Prostate gland (tissue), 2 donors: ENCODE measurements at regions not wholly inside any gene's neighbourhood (a gene's known extent, or its start where the extent isn't known, plus 50 kb on each side); places are given as distances from the start of the nearest gene placed in this dataset.

Experiments used
- DNase-seq: peaks from one replicate; pipeline ENCODE4 v3.0.0-alpha.2; 2019; ENCODE audit warnings: low spot score
- H3K27ac ChIP-seq, 2 donors: fragments of 200-600 bp; sonication (generic); 2 replicates each; pipeline ENCODE4 v1.5.1; 2017 to 2019
- H3K27me3 ChIP-seq: fragments of 200-600 bp; sonication (generic); replicated peaks from 2 replicates; pipeline ENCODE4 v1.5.1; 2019; ENCODE audit not compliant: insufficient read depth
- H3K36me3 ChIP-seq, 2 donors: fragments of 200-600 bp; sonication (generic); 1 replicate in 1 of 2; 2 replicates in 1 of 2; pipeline versions ENCODE4 v1.5.1 to v1.8.1; 2017 to 2019
- H3K4me1 ChIP-seq: fragments of 200-600 bp; sonication (generic); replicated peaks from 2 replicates; pipeline ENCODE4 v1.5.1; 2019
- H3K4me3 ChIP-seq, 2 donors: fragments of 200-600 bp; sonication (generic); 2 replicates each; pipeline ENCODE4 v1.5.1; 2017 to 2019
- H3K9me3 ChIP-seq: fragments of 200-600 bp; sonication (generic); 2 replicates; pipeline ENCODE4 v1.5.1; 2017
- POLR2A ChIP-seq: fragments of 450-650 bp; IDR thresholded peaks from one replicate; pipeline ENCODE4 v1.6.1; 2016; ENCODE audit warnings: antibody characterized with exemption, mild to moderate bottlenecking
- POLR2AphosphoS5 ChIP-seq: sonication (generic); formaldehyde crosslinking; IDR thresholded peaks from one replicate; pipeline ENCODE4 v1.6.1; 2017; ENCODE audit warnings: antibody characterized with exemption
- WGBS: methylation state at CpG from one replicate; pipeline ENCODE4 v1.1.5; 2018; 5-methylcytosine and 5-hydroxymethylcytosine counted together
- intact Hi-C: fragments of 100-400 bp; cut with DNase I; formaldehyde crosslinking; loops from one replicate; pipeline ENCODE4 v1.14.2; 2022
- TF ChIP-seq, protein P1 (sequence below), 4 experiments: fragments of 200-600 bp in 2 of 4; fragments of 450-650 bp in 2 of 4; sonication (generic) in 2 of 4; IDR thresholded peaks; 1 replicate in 3 of 4; 2 replicates in 1 of 4; pipeline ENCODE4 v1.5.1; 2016 to 2019; ENCODE audit warnings: antibody characterized with exemption in 4 of 4, mild to moderate bottlenecking in 2 of 4, moderate library complexity in 2 of 4

DNA sequence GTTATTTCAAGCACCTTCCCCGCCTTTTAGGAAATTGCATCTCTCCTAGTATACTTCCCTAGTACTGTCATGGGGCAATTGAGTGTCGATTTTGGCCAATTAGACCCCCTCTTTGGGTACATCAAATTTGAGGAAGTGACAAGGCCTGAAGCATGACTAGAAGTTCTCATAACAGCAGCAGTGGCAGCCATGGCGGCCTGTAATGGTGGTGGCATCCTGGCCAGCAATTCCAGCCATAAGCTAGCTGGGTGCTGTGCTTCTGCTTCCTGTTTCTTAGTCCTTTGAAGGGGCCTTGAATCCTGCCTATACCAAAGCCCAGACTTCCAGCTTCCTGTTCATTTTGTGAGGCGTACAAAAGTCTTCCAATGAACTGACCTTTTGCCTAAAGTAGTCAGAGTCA, 523.1 kb downstream of the PLCL1 start:
- WGBS: 97% methylated on average over 4 of the region's 4 CpGs
- Histone ChIP-seq H3K27me3 (no peaks in the 10 kb centered on the region), H3K27ac (no peak overlapping the region), H3K4me1 (no peaks in the 10 kb centered on the region), H3K9me3 (no peaks in the 10 kb centered on the region), H3K4me3 (no peak overlapping the region), H3K36me3 (no peaks in the 10 kb centered on the region)
- DNase-seq: no peak
- TF ChIP-seq, protein P1, sequence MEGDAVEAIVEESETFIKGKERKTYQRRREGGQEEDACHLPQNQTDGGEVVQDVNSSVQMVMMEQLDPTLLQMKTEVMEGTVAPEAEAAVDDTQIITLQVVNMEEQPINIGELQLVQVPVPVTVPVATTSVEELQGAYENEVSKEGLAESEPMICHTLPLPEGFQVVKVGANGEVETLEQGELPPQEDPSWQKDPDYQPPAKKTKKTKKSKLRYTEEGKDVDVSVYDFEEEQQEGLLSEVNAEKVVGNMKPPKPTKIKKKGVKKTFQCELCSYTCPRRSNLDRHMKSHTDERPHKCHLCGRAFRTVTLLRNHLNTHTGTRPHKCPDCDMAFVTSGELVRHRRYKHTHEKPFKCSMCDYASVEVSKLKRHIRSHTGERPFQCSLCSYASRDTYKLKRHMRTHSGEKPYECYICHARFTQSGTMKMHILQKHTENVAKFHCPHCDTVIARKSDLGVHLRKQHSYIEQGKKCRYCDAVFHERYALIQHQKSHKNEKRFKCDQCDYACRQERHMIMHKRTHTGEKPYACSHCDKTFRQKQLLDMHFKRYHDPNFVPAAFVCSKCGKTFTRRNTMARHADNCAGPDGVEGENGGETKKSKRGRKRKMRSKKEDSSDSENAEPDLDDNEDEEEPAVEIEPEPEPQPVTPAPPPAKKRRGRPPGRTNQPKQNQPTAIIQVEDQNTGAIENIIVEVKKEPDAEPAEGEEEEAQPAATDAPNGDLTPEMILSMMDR (IDR thresholded peaks at IDR 0.05): no peak
- TF ChIP-seq POLR2AphosphoS5 (no peak), POLR2A (no peak)
- intact Hi-C loops: no loop called here

DNA sequence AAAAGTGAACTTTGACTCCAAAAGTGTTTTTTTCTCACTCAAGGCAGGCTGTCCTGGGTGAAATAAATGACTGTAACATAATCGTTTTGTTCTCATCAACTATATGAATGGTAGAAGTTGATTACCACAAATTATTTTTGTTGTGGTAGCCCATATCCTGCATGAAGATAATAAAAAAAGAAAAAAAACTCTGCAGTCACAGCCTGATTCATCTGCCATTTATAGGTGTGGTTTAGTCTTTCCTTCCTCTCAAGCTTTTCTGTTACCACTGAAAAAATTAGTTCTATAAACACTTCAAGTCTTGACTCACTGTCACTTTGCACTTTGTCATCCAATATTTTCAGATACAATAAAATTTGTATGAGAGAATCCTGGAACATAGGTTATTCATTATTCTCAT, 522.0 kb downstream of the PLCL1 start:
- no peak overlapping the region for H3K4me3 ChIP-seq
- H3K27me3 ChIP-seq: no peaks in the 10 kb centered on the region
- H3K4me1 ChIP-seq: no peaks in the 10 kb centered on the region
- no peak for DNase-seq
- WGBS: 65% methylated on average over 1 of the region's 1 CpG
- no peaks in the 10 kb centered on the region for H3K9me3 ChIP-seq
- no peak for TF ChIP-seq POLR2AphosphoS5
- TF ChIP-seq, protein P1 (IDR thresholded peaks at IDR 0.05): no peak
- no peak for TF ChIP-seq POLR2A
- intact Hi-C loops: no loop called here
- H3K27ac ChIP-seq: no peak overlapping the region
- H3K36me3 ChIP-seq: no peaks in the 10 kb centered on the region

DNA sequence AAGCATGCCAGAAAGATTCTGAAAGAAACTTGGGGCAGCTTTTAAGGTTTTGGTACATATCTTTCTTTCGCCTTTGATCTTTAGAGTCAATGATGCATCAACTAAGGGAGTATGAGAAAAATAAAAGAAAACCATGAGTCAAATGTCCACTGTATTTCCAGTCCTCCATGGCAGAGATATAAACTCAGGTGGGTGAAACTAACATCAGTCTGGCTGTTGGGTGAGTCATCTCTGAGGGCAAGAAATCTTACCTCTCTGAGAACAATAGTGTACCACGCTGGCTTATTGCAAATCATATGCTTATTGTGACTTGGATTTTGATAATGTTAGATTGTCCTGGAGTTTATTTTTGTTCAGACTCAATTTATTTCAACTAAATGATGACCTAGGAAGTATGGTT, 521.0 kb downstream of the PLCL1 start:
- 90% methylated on average over 2 of the region's 2 CpGs for WGBS
- TF ChIP-seq POLR2A (no peak), POLR2AphosphoS5 (no peak)
- TF ChIP-seq, protein P1 (IDR thresholded peaks at IDR 0.05): no peak
- no peaks in the 10 kb centered on the region for H3K9me3 ChIP-seq
- no peak for DNase-seq
- no peaks in the 10 kb centered on the region for H3K4me1 ChIP-seq
- no peaks in the 10 kb centered on the region for H3K36me3 ChIP-seq
- H3K27ac ChIP-seq: no peak overlapping the region
- no peaks in the 10 kb centered on the region for H3K27me3 ChIP-seq
- intact Hi-C loops: no loop called here
- H3K4me3 ChIP-seq: no peak overlapping the region

DNA sequence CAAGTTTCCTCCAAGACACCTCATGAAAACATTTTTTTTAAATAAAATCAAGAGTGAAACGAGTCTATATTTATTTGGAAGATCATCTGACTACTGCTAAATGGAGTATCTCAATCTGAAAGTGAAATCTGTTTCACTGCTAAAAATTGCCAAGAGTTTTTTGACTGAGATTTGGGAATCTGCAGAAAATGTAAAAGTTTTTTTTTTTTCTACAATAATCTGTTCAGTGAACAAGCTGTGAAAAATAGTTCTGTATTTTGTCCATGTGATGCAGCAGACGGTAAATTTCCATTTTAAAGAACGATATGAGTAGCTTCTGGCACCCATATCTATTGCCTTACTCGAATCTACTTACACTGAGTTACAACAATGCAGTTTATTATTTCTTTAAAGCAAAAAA, 519.7 kb downstream of the PLCL1 start:
- Histone ChIP-seq H3K27ac (no peak overlapping the region), H3K36me3 (no peaks in the 10 kb centered on the region), H3K4me3 (no peak overlapping the region), H3K27me3 (no peaks in the 10 kb centered on the region), H3K4me1 (no peaks in the 10 kb centered on the region), H3K9me3 (no peaks in the 10 kb centered on the region)
- DNase-seq: no peak
- 78% methylated on average over 4 of the region's 4 CpGs for WGBS
- intact Hi-C loops: no loop called here
- TF ChIP-seq POLR2AphosphoS5: no peak
- TF ChIP-seq POLR2A: no peak
- TF ChIP-seq, protein P1 (IDR thresholded peaks at IDR 0.05): no peak

DNA sequence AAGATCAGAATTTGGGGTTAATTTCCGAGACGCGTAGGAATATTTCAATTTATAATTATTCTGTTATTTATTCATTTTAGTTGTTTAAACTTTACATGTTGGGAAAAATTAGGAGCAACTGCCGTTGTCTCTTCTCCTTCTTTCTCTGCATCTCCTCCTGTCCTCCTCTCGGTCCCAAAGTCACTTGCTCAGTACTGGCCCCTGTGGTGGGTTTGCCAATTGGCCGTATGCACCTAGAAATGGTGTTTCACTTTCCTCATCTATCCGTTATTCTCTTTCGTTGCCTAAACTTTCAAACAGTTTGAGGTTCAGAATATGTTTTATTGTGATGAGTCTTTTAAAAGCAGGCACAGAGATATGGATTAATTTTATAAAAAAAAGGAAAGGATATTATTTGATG, 517.9 kb downstream of the PLCL1 start:
- no peak overlapping the region for H3K4me3 ChIP-seq
- TF ChIP-seq, protein P1 (IDR thresholded peaks at IDR 0.05): no peak
- no peak for TF ChIP-seq POLR2AphosphoS5
- TF ChIP-seq POLR2A: no peak
- no peaks in the 10 kb centered on the region for H3K27me3 ChIP-seq
- H3K36me3 ChIP-seq: no peaks in the 10 kb centered on the region
- intact Hi-C loops: no loop called here
- H3K4me1 ChIP-seq: no peaks in the 10 kb centered on the region
- WGBS: 87% methylated on average over 8 of the region's 8 CpGs
- no peak overlapping the region for H3K27ac ChIP-seq
- no peaks in the 10 kb centered on the region for H3K9me3 ChIP-seq
- DNase-seq: no peak
